ENCODE measurements at regions not wholly inside any gene's neighbourhood (a gene's known extent, or its start where the extent isn't known, plus 50 kb on each side); places are given as distances from the start of the nearest gene placed in this dataset.
"Not testable (repeated sequence)": the region's sequence is repeated elsewhere in the genome, so short reads cannot be mapped to it uniquely, and the experiment has no call there.

GRCh38 chr4:148634476-148634875, 192.3 kb upstream of the NR3C2 start:
- no peak for DNase-seq

- DNase-seq = no peak
Observed at GRCh38 chr4:148633720-148634119, 191.5 kb upstream of the NR3C2 start.

- no peak for DNase-seq
Observed at GRCh38 chr4:148632476-148632875, 190.3 kb upstream of the NR3C2 start.

GRCh38 chr4:148630051-148630450, 187.8 kb upstream of the NR3C2 start:
- no peak for DNase-seq

- no peak for DNase-seq
Observed at GRCh38 chr4:148618856-148619255, 176.6 kb upstream of the NR3C2 start.

- no peak for DNase-seq
Observed at GRCh38 chr4:148608968-148609367, 166.8 kb upstream of the NR3C2 start.

GRCh38 chr4:148598418-148599207, 156.4 kb upstream of the NR3C2 start:
- DNase-seq = not testable (repeated sequence)

- DNase-seq = no peak
Observed at GRCh38 chr4:148589182-148589581, 147.0 kb upstream of the NR3C2 start.

GRCh38 chr4:148575577-148575976, 133.4 kb upstream of the NR3C2 start:
- DNase-seq = no peak

GRCh38 chr4:148574911-148575310, 132.7 kb upstream of the NR3C2 start:
- no peak for DNase-seq

- no peak for DNase-seq
Observed at GRCh38 chr4:148574502-148574901, 132.3 kb upstream of the NR3C2 start.

- no peak for DNase-seq
Observed at GRCh38 chr4:148574066-148574465, 131.9 kb upstream of the NR3C2 start.

GRCh38 chr4:148573296-148573695, 131.1 kb upstream of the NR3C2 start:
- no peak for DNase-seq

GRCh38 chr4:148565801-148566200, 123.6 kb upstream of the NR3C2 start:
- DNase-seq = no peak

- DNase-seq = no peak
Observed at GRCh38 chr4:148563684-148564083, 121.5 kb upstream of the NR3C2 start.

- DNase-seq = no peak
Observed at GRCh38 chr4:148561467-148561866, 119.3 kb upstream of the NR3C2 start.

GRCh38 chr4:148557793-148558192, 115.6 kb upstream of the NR3C2 start:
- DNase-seq = no peak

GRCh38 chr4:148550788-148551187, 108.6 kb upstream of the NR3C2 start:
- DNase-seq = no peak

GRCh38 chr4:148542922-148543623, 100.9 kb upstream of the NR3C2 start:
- DNase-seq = peak; percentile 29

- DNase-seq = no peak
Observed at GRCh38 chr4:148540622-148541326, 98.6 kb upstream of the NR3C2 start.

- no peak for DNase-seq
Observed at GRCh38 chr4:148539387-148539786, 97.2 kb upstream of the NR3C2 start.

GRCh38 chr4:148533851-148534250, 91.6 kb upstream of the NR3C2 start:
- DNase-seq = not testable (repeated sequence)

GRCh38 chr4:148530114-148530513, 87.9 kb upstream of the NR3C2 start:
- no peak for DNase-seq

GRCh38 chr4:148527571-148527970, 85.4 kb upstream of the NR3C2 start:
- DNase-seq = no peak

All from activated CD4-positive, alpha-beta T cell treated with anti-CD3 and anti-CD28 coated beads, Interleukin-2, amount 50 U/mL, for 16 hours (primary cell).